K562 (cell line): ENCODE measurements at regions not wholly inside any gene's neighbourhood (a gene's known extent, or its start where the extent isn't known, plus 50 kb on each side); places are given as distances from the start of the nearest gene placed in this dataset.

Experiments used
- CCNT2 ChIP-seq: IDR thresholded peaks from 2 replicates; pipeline ENCODE4 v1.6.1; 2011; ENCODE audit warnings: borderline replicate concordance, low read depth, mild to moderate bottlenecking, moderate library complexity, mixed read lengths, low read length; ENCODE audit not compliant: insufficient read length; ENCODE audit errors: extremely low read depth
- CEBPB ChIP-seq: fragments of 450-650 bp; IDR thresholded peaks from 2 replicates; pipeline ENCODE4 v1.6.1; 2016; ENCODE audit warnings: missing genetic modification characterization, missing compliant biosample characterization
- ELF4 ChIP-seq: fragments of 450-650 bp; formaldehyde crosslinking; IDR thresholded peaks from 2 replicates; pipeline ENCODE4 v1.4.0; 2022; ENCODE audit warnings: missing genetic modification characterization
- EP400 ChIP-seq: fragments of 450-650 bp; IDR thresholded peaks from 2 replicates; pipeline ENCODE4 v1.6.1; 2017; ENCODE audit warnings: antibody characterized with exemption, mild to moderate bottlenecking, moderate library complexity
- FIP1L1 ChIP-seq: fragments of 200-400 bp; formaldehyde crosslinking; IDR thresholded peaks from 2 replicates; pipeline ENCODE4 v1.6.1; 2018; ENCODE audit warnings: mild to moderate bottlenecking, low read depth, low read length; ENCODE audit not compliant: poor library complexity, severe bottlenecking
- FOXJ2 ChIP-seq: fragments of 200-800 bp; sonication (Bioruptor generic); IDR thresholded peaks from 2 replicates; pipeline ENCODE4 v1.6.1; 2016; ENCODE audit warnings: missing genetic modification characterization, missing compliant biosample characterization
- FOXJ3 ChIP-seq: sonication (generic); formaldehyde crosslinking; IDR thresholded peaks from 2 replicates; pipeline ENCODE4 v1.4.0; 2020; ENCODE audit warnings: mild to moderate bottlenecking, missing genetic modification reagents
- FOXP1 ChIP-seq: sonication (generic); formaldehyde crosslinking; IDR thresholded peaks from 2 replicates; pipeline ENCODE4 v1.8.0; 2022; ENCODE audit warnings: mild to moderate bottlenecking, missing genetic modification reagents
- MITF ChIP-seq: IDR thresholded peaks from 2 replicates; pipeline ENCODE4 v1.6.1; 2014; ENCODE audit warnings: antibody characterized with exemption
- MTA2 ChIP-seq: fragments of 450-650 bp; IDR thresholded peaks from 2 replicates; pipeline ENCODE4 v1.6.1; 2016; ENCODE audit warnings: low read depth
- NFYB ChIP-seq: IDR thresholded peaks from 2 replicates; pipeline ENCODE4 v1.6.1; 2011; ENCODE audit warnings: mild to moderate bottlenecking, moderate library complexity; ENCODE audit not compliant: insufficient read length; ENCODE audit errors: extremely low read depth
- PATZ1 ChIP-seq: fragments of 250-450 bp; sonication (Bioruptor Pico); IDR thresholded peaks from 2 replicates; pipeline ENCODE4 v1.5.0; 2020; ENCODE audit warnings: mild to moderate bottlenecking, borderline replicate concordance
- PRDM10 ChIP-seq: fragments of 450-650 bp; IDR thresholded peaks from 2 replicates; pipeline ENCODE4 v1.6.1; 2018; ENCODE audit not compliant: partially characterized antibody
- SMAD4 ChIP-seq: fragments of 250-450 bp; sonication (Bioruptor Pico); conservative IDR thresholded peaks from 2 replicates; pipeline ENCODE4 v1.8.0; 2021; ENCODE audit warnings: inconsistent platforms, mild to moderate bottlenecking, moderate library complexity
- SMARCB1 ChIP-seq: IDR thresholded peaks from 2 replicates; pipeline ENCODE4 v1.6.1; 2011; ENCODE audit warnings: improper control_type of control experiment, low read depth; ENCODE audit not compliant: insufficient read length
- TEAD1 ChIP-seq, 2 experiments: fragments of 450-650 bp in 1 of 2; sonication (generic) in 1 of 2; formaldehyde crosslinking; IDR thresholded peaks; 2 replicates each; pipeline versions ENCODE4 v1.4.0 to v1.8.0; 2020 to 2022; ENCODE audit warnings: mild to moderate bottlenecking in 2 of 2, missing genetic modification reagents in 1 of 2
- ZC3H4 ChIP-seq: sonication (generic); formaldehyde crosslinking; IDR thresholded peaks from 2 replicates; pipeline ENCODE4 v1.9.0; 2021; ENCODE audit warnings: missing genetic modification reagents, borderline replicate concordance
- ZC3H8 ChIP-seq: fragments of 450-650 bp; IDR thresholded peaks from 2 replicates; pipeline ENCODE4 v1.6.1; 2017
- ZNF146 ChIP-seq: IDR thresholded peaks from one replicate; pipeline ENCODE4 v1.6.1; 2018; ENCODE audit warnings: missing compliant biosample characterization; ENCODE audit not compliant: unreplicated experiment
- ZNF511 ChIP-seq: sonication (generic); formaldehyde crosslinking; IDR thresholded peaks from 2 replicates; pipeline ENCODE4 v1.8.0; 2022; ENCODE audit warnings: mild to moderate bottlenecking, missing genetic modification reagents
- ZNF561 ChIP-seq: fragments of 450-650 bp; formaldehyde crosslinking; conservative IDR thresholded peaks from 2 replicates; pipeline ENCODE4 v1.4.0; 2020; ENCODE audit warnings: mild to moderate bottlenecking, moderate library complexity
- ZNF696 ChIP-seq: fragments of 250-450 bp; sonication (Bioruptor Pico); conservative IDR thresholded peaks from 2 replicates; pipeline ENCODE4 v1.4.0; 2020; ENCODE audit warnings: mild to moderate bottlenecking, moderate library complexity

GRCh38 chr18:22557168-22557941, 139.6 kb upstream of the CTAGE1 start (continued):
- no peak for TF ChIP-seq MITF
- no peak for TF ChIP-seq ZNF511 (CRISPR knock-in tag)
- no peak for TF ChIP-seq SMARCB1
- no peak for TF ChIP-seq TEAD1 (CRISPR knock-in tag; IDR thresholded peaks at IDR 0.05)
- TF ChIP-seq CEBPB = peak; percentile 57
- TF ChIP-seq ELF4 (CRISPR knock-in tag) = no peak
- no peak; the same call in 1 of the 2 replicates for TF ChIP-seq EP400
- TF ChIP-seq PRDM10 = peak; percentile 64
- no peak for TF ChIP-seq FOXP1
- peak; percentile 80 for TF ChIP-seq MTA2
- no peak for TF ChIP-seq CCNT2
- TF ChIP-seq SMAD4 (CRISPR knock-in tag) = peak; percentile 59; the same call in 1 of the 2 replicates
- no peak for TF ChIP-seq NFYB
- TF ChIP-seq ZC3H8 = no peak
- no peak for TF ChIP-seq FIP1L1
- TF ChIP-seq ZNF561 (CRISPR knock-in tag) = no peak
- no peak for TF ChIP-seq ZC3H4 (CRISPR knock-in tag)
- no peak for TF ChIP-seq ZNF696
- TF ChIP-seq FOXJ3 (CRISPR knock-in tag) = no peak
- TF ChIP-seq ZNF146 (CRISPR knock-in tag) = no peak
- no peak for TF ChIP-seq PATZ1 (CRISPR knock-in tag)
- no peak for TF ChIP-seq FOXJ2 (tag)
